ENCODE measurements at regions not wholly inside any gene's neighbourhood (a gene's known extent, or its start where the extent isn't known, plus 50 kb on each side); places are given as distances from the start of the nearest gene placed in this dataset.
A peak's percentile ranks its signal among the peaks of the same experiment; 100 is the strongest.

GRCh38 chr4:166153548-166153947 lies 280.5 kb downstream of the TLL1 start:
- TF ChIP-seq, protein P1, sequence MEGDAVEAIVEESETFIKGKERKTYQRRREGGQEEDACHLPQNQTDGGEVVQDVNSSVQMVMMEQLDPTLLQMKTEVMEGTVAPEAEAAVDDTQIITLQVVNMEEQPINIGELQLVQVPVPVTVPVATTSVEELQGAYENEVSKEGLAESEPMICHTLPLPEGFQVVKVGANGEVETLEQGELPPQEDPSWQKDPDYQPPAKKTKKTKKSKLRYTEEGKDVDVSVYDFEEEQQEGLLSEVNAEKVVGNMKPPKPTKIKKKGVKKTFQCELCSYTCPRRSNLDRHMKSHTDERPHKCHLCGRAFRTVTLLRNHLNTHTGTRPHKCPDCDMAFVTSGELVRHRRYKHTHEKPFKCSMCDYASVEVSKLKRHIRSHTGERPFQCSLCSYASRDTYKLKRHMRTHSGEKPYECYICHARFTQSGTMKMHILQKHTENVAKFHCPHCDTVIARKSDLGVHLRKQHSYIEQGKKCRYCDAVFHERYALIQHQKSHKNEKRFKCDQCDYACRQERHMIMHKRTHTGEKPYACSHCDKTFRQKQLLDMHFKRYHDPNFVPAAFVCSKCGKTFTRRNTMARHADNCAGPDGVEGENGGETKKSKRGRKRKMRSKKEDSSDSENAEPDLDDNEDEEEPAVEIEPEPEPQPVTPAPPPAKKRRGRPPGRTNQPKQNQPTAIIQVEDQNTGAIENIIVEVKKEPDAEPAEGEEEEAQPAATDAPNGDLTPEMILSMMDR (IDR thresholded peaks at IDR 0.05) = no peak

DNA sequence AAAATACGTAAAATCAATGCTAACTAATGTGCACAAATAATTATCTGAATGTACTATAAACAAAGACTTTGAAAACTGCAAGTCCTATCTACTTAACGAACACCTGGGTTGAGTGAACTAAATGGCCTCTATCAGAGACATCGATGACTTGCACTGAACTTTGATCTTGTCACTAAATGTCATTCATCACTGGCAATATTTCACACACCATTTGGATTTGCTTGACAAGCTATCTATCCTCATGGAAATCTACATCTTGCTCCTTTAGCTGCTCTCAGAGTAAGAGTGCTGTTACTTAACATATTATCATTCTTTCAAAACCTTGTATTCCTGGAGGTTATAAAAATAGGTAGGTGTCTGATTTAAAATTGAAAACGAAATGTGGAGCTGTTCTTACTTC lies 289.3 kb downstream of the TLL1 start:
- TF ChIP-seq, protein P1 (IDR thresholded peaks at IDR 0.05) = no peak

- TF ChIP-seq, protein P1 (IDR thresholded peaks at IDR 0.05) = peak; percentile 66
Observed at GRCh38 chr4:166165829-166166420, 292.9 kb downstream of the TLL1 start.

- TF ChIP-seq, protein P1 (IDR thresholded peaks at IDR 0.05) = peak; percentile 42; the same call in 1 of the 2 replicates
Observed at GRCh38 chr4:166169111-166169510, 296.1 kb downstream of the TLL1 start.

- TF ChIP-seq, protein P1 (IDR thresholded peaks at IDR 0.05) = no peak
Observed at GRCh38 chr4:166172619-166173018, 299.6 kb downstream of the TLL1 start.

DNA sequence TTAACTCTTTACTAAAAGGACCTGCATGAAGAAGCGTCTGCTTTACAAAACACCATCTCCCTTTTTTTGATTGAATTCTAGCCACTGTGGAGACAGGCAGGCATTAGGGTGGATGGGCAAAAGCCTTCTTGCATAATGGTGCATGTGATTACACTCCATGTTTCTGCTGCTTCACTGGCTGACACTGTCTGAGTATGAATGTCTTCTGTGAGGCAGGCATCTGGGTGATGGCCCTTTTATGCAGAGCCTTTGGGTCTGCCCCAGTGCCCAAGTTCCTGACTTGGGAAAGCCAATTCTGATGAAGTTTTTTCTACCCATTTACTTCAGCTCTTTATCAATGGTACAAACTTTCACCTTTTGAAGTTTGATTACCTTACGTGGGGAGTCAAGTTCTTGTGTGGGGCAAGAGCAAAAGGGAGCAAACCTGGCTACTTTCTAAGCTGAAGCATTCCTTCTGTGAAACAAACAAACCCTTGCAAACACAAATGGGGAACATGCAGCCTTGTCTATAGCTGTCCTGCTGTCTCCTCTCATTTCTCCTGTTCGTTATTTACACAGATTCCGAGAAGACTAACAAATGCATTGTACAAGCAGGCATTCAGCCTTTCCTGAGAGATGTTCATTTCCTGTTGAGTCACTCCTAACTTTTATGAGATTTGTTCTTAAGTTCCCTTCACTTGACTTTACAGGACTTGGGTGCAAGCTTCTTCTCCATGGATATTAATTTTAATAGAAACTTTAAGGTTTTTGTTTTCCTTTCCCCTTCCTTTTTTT lies 301.9 kb downstream of the TLL1 start:
- TF ChIP-seq, protein P1 (IDR thresholded peaks at IDR 0.05) = no peak

DNA sequence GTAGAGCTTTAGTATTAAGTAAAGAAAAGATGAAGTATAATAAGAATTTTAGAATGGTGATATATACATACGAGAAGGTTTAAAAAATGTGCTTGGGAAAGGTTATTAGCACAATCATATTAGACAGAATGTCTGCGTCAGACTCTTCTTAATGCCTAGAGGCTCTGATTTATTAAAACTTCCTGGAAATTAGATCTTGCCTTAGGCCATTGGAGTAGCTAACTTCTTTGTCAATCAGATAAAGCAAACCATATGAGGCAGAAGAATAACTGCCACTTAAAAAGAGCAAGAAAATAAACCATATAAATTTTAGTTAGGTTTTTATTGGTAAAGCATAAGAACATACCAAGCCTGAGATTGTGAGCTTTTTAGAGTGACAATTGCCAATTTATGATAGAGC lies 309.1 kb downstream of the TLL1 start:
- TF ChIP-seq, protein P1 (IDR thresholded peaks at IDR 0.05) = no peak

Data from LNCAP (cell line).